UCSD-AML1 (cell line): ENCODE measurements at regions not wholly inside any gene's neighbourhood (a gene's known extent, or its start where the extent isn't known, plus 50 kb on each side); places are given as distances from the start of the nearest gene placed in this dataset.

Experiments used
- DNase-seq: peaks from one replicate; lab custom pipeline; 2025; ENCODE audit not compliant: unreplicated experiment; lab: John Stamatoyannopoulos, UW

- no peak for DNase-seq
These were observed 243.8 kb upstream of the FOXQ1 start for GRCh38 chr6:1068068-1068467.

GRCh38 chr6:1067346-1067745 is 244.6 kb upstream of the FOXQ1 start:
- no peak for DNase-seq

GRCh38 chr6:1066449-1067090 is 245.3 kb upstream of the FOXQ1 start:
- no peak for DNase-seq

- no peak for DNase-seq
These were observed 245.9 kb upstream of the FOXQ1 start for GRCh38 chr6:1065986-1066385.

GRCh38 chr6:1063671-1064355 is 248.1 kb upstream of the FOXQ1 start:
- no peak for DNase-seq

- no peak for DNase-seq
These were observed 248.9 kb upstream of the FOXQ1 start for GRCh38 chr6:1062786-1063545.

GRCh38 chr6:1059596-1059995 is 252.3 kb upstream of the FOXQ1 start:
- no peak for DNase-seq

GRCh38 chr6:1057490-1058135 is 254.3 kb upstream of the FOXQ1 start:
- no peak for DNase-seq

GRCh38 chr6:1055015-1055921 is 256.6 kb upstream of the FOXQ1 start:
- DNase-seq: no peak

GRCh38 chr6:1054653-1055014 is 257.3 kb upstream of the FOXQ1 start:
- DNase-seq: no peak

GRCh38 chr6:1053586-1053985 is 258.3 kb upstream of the FOXQ1 start:
- DNase-seq: no peak

GRCh38 chr6:1052262-1052661 is 259.6 kb upstream of the FOXQ1 start:
- DNase-seq: no peak

- no peak for DNase-seq
These were observed 262.0 kb upstream of the FOXQ1 start for GRCh38 chr6:1049900-1050299.

GRCh38 chr6:1049170-1049569 is 262.7 kb upstream of the FOXQ1 start:
- no peak for DNase-seq

- no peak for DNase-seq
These were observed 263.8 kb upstream of the FOXQ1 start for GRCh38 chr6:1047981-1048541.

- no peak for DNase-seq
These were observed 266.7 kb upstream of the FOXQ1 start for GRCh38 chr6:1045239-1045638.

- no peak for DNase-seq
These were observed 267.7 kb upstream of the FOXQ1 start for GRCh38 chr6:1044040-1044836.

- DNase-seq: no peak
These were observed 268.5 kb upstream of the FOXQ1 start for GRCh38 chr6:1043458-1043836.

GRCh38 chr6:1042583-1043457 is 269.1 kb upstream of the FOXQ1 start:
- DNase-seq: no peak
